GM23338 (cell line): ENCODE measurements at regions not wholly inside any gene's neighbourhood (a gene's known extent, or its start where the extent isn't known, plus 50 kb on each side); places are given as distances from the start of the nearest gene placed in this dataset.

Experiments used
- CREB1 ChIP-seq: fragments of 250-450 bp; sonication (Bioruptor Pico); IDR thresholded peaks from 2 replicates; pipeline ENCODE4 v1.5.0; 2020; ENCODE audit warnings: low read depth, mild to moderate bottlenecking, moderate library complexity
- EZH2 ChIP-seq: fragments of 200-600 bp; sonication (generic); IDR thresholded peaks from one replicate; pipeline ENCODE4 v1.8.0; 2017; ENCODE audit warnings: antibody characterized with exemption, mild to moderate bottlenecking, low read depth; ENCODE audit not compliant: unreplicated experiment
- EZH2phosphoT487 ChIP-seq: fragments of 200-600 bp; sonication (generic); IDR thresholded peaks from one replicate; pipeline ENCODE4 v1.8.1; 2018; ENCODE audit warnings: antibody characterized with exemption; ENCODE audit not compliant: unreplicated experiment
- JUNB ChIP-seq: IDR thresholded peaks from one replicate; pipeline ENCODE4 v1.6.1; 2016; ENCODE audit warnings: antibody characterized with exemption; ENCODE audit not compliant: unreplicated experiment
- POLR2AphosphoS5 ChIP-seq: IDR thresholded peaks from 2 replicates; pipeline ENCODE4 v1.6.1; 2016; ENCODE audit warnings: antibody characterized with exemption, low read depth
- STAT1 ChIP-seq: IDR thresholded peaks from one replicate; pipeline ENCODE4 v1.6.1; 2016; ENCODE audit warnings: antibody characterized with exemption; ENCODE audit not compliant: unreplicated experiment
- ZNF114 ChIP-seq: fragments of 250-450 bp; sonication (Bioruptor Pico); IDR thresholded peaks from 2 replicates; pipeline ENCODE4 v1.5.0; 2020; ENCODE audit warnings: mild to moderate bottlenecking, moderate library complexity
- ZNF331 ChIP-seq: fragments of 250-450 bp; sonication (Bioruptor Pico); IDR thresholded peaks from 2 replicates; pipeline ENCODE4 v1.5.0; 2020; ENCODE audit warnings: low read depth, mild to moderate bottlenecking, moderate library complexity
- TF ChIP-seq, protein P1 (sequence below), 2 experiments: fragments of 200-600 bp in 1 of 2; sonication (generic) in 1 of 2; conservative IDR thresholded peaks; 2 replicates each; pipeline versions ENCODE4 v1.5.1 to v1.6.1; 2016 to 2017; ENCODE audit warnings: antibody characterized with exemption in 2 of 2, low read depth in 2 of 2, mild to moderate bottlenecking in 2 of 2, moderate library complexity in 1 of 2
- TF ChIP-seq, protein P2 (sequence below): IDR thresholded peaks from one replicate; pipeline ENCODE4 v1.6.1; 2018; ENCODE audit warnings: antibody characterized with exemption; ENCODE audit not compliant: unreplicated experiment
- TF ChIP-seq, protein P3 (sequence below): IDR thresholded peaks from 2 replicates; pipeline ENCODE4 v1.6.1; 2016; ENCODE audit warnings: antibody characterized with exemption
- TF ChIP-seq, protein P4 (sequence below): fragments of 250-450 bp; sonication (Bioruptor Pico); IDR thresholded peaks from 2 replicates; pipeline ENCODE4 v1.5.0; 2020; ENCODE audit warnings: mild to moderate bottlenecking, moderate library complexity

DNA sequence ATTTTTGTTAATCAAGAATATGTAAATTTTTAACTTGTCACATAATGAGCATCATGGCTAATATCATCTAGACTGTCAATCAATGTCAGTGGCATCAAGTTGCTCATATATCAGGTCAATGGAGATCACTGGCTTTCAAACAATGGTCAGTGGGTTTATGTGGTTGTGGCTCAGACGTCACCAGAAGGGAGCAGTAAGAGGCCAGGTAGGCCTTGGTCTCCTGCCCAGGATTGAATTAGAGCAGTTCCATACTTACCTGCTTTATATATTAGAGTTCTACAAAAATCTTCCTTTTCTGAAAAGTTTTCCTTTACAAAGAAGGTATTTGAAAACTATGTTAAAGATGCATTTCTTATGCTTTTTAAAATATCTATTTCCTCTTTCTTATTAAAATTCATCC lies 206.3 kb upstream of the B3GALT2 start:
- TF ChIP-seq POLR2AphosphoS5 (no peak), ZNF331 (CRISPR knock-in tag) (no peak), JUNB (no peak), CREB1 (CRISPR knock-in tag) (no peak), EZH2 (no peak), STAT1 (no peak), EZH2phosphoT487 (no peak), ZNF114 (CRISPR knock-in tag) (no peak)
- TF ChIP-seq, protein P1, sequence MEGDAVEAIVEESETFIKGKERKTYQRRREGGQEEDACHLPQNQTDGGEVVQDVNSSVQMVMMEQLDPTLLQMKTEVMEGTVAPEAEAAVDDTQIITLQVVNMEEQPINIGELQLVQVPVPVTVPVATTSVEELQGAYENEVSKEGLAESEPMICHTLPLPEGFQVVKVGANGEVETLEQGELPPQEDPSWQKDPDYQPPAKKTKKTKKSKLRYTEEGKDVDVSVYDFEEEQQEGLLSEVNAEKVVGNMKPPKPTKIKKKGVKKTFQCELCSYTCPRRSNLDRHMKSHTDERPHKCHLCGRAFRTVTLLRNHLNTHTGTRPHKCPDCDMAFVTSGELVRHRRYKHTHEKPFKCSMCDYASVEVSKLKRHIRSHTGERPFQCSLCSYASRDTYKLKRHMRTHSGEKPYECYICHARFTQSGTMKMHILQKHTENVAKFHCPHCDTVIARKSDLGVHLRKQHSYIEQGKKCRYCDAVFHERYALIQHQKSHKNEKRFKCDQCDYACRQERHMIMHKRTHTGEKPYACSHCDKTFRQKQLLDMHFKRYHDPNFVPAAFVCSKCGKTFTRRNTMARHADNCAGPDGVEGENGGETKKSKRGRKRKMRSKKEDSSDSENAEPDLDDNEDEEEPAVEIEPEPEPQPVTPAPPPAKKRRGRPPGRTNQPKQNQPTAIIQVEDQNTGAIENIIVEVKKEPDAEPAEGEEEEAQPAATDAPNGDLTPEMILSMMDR (conservative IDR thresholded peaks at IDR 0.05; ENCODE audit: low read depth in 2 of 2): peak; percentile 34 to 73
- TF ChIP-seq, protein P2, sequence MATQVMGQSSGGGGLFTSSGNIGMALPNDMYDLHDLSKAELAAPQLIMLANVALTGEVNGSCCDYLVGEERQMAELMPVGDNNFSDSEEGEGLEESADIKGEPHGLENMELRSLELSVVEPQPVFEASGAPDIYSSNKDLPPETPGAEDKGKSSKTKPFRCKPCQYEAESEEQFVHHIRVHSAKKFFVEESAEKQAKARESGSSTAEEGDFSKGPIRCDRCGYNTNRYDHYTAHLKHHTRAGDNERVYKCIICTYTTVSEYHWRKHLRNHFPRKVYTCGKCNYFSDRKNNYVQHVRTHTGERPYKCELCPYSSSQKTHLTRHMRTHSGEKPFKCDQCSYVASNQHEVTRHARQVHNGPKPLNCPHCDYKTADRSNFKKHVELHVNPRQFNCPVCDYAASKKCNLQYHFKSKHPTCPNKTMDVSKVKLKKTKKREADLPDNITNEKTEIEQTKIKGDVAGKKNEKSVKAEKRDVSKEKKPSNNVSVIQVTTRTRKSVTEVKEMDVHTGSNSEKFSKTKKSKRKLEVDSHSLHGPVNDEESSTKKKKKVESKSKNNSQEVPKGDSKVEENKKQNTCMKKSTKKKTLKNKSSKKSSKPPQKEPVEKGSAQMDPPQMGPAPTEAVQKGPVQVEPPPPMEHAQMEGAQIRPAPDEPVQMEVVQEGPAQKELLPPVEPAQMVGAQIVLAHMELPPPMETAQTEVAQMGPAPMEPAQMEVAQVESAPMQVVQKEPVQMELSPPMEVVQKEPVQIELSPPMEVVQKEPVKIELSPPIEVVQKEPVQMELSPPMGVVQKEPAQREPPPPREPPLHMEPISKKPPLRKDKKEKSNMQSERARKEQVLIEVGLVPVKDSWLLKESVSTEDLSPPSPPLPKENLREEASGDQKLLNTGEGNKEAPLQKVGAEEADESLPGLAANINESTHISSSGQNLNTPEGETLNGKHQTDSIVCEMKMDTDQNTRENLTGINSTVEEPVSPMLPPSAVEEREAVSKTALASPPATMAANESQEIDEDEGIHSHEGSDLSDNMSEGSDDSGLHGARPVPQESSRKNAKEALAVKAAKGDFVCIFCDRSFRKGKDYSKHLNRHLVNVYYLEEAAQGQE: no peak
- TF ChIP-seq, protein P3, sequence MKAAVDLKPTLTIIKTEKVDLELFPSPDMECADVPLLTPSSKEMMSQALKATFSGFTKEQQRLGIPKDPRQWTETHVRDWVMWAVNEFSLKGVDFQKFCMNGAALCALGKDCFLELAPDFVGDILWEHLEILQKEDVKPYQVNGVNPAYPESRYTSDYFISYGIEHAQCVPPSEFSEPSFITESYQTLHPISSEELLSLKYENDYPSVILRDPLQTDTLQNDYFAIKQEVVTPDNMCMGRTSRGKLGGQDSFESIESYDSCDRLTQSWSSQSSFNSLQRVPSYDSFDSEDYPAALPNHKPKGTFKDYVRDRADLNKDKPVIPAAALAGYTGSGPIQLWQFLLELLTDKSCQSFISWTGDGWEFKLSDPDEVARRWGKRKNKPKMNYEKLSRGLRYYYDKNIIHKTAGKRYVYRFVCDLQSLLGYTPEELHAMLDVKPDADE: no peak
- TF ChIP-seq, protein P4, sequence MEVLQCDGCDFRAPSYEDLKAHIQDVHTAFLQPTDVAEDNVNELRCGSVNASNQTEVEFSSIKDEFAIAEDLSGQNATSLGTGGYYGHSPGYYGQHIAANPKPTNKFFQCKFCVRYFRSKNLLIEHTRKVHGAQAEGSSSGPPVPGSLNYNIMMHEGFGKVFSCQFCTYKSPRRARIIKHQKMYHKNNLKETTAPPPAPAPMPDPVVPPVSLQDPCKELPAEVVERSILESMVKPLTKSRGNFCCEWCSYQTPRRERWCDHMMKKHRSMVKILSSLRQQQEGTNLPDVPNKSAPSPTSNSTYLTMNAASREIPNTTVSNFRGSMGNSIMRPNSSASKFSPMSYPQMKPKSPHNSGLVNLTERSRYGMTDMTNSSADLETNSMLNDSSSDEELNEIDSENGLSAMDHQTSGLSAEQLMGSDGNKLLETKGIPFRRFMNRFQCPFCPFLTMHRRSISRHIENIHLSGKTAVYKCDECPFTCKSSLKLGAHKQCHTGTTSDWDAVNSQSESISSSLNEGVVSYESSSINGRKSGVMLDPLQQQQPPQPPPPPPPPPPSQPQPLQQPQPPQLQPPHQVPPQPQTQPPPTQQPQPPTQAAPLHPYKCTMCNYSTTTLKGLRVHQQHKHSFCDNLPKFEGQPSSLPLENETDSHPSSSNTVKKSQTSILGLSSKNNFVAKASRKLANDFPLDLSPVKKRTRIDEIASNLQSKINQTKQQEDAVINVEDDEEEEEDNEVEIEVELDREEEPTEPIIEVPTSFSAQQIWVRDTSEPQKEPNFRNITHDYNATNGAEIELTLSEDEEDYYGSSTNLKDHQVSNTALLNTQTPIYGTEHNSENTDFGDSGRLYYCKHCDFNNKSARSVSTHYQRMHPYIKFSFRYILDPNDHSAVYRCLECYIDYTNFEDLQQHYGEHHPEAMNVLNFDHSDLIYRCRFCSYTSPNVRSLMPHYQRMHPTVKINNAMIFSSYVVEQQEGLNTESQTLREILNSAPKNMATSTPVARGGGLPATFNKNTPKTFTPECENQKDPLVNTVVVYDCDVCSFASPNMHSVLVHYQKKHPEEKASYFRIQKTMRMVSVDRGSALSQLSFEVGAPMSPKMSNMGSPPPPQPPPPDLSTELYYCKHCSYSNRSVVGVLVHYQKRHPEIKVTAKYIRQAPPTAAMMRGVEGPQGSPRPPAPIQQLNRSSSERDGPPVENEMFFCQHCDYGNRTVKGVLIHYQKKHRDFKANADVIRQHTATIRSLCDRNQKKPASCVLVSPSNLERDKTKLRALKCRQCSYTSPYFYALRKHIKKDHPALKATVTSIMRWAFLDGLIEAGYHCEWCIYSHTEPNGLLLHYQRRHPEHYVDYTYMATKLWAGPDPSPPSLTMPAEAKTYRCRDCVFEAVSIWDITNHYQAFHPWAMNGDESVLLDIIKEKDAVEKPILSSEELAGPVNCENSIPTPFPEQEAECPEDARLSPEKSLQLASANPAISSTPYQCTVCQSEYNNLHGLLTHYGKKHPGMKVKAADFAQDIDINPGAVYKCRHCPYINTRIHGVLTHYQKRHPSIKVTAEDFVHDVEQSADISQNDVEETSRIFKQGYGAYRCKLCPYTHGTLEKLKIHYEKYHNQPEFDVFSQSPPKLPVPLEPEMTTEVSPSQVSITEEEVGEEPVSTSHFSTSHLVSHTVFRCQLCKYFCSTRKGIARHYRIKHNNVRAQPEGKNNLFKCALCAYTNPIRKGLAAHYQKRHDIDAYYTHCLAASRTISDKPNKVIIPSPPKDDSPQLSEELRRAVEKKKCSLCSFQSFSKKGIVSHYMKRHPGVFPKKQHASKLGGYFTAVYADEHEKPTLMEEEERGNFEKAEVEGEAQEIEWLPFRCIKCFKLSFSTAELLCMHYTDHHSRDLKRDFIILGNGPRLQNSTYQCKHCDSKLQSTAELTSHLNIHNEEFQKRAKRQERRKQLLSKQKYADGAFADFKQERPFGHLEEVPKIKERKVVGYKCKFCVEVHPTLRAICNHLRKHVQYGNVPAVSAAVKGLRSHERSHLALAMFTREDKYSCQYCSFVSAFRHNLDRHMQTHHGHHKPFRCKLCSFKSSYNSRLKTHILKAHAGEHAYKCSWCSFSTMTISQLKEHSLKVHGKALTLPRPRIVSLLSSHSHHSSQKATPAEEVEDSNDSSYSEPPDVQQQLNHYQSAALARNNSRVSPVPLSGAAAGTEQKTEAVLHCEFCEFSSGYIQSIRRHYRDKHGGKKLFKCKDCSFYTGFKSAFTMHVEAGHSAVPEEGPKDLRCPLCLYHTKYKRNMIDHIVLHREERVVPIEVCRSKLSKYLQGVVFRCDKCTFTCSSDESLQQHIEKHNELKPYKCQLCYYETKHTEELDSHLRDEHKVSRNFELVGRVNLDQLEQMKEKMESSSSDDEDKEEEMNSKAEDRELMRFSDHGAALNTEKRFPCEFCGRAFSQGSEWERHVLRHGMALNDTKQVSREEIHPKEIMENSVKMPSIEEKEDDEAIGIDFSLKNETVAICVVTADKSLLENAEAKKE (CRISPR knock-in tag): no peak
